Sigmoid colon (tissue), 4 donors: ENCODE measurements at regions not wholly inside any gene's neighbourhood (a gene's known extent, or its start where the extent isn't known, plus 50 kb on each side); places are given as distances from the start of the nearest gene placed in this dataset.
"Not testable (repeated sequence)": the region's sequence is repeated elsewhere in the genome, so short reads cannot be mapped to it uniquely, and the experiment has no call there.

Experiments
- CTCF ChIP-seq, 4 experiments: fragments of 450-650 bp in 3 of 4; fragments of 200-600 bp in 1 of 4; IDR thresholded peaks; one replicate each; pipeline ENCODE4 v1.5.1; 2016 to 2019; ENCODE audit warnings: antibody characterized with exemption in 4 of 4, mild to moderate bottlenecking in 3 of 4, moderate library complexity in 2 of 4
- POLR2A ChIP-seq, 2 donors: fragments of 450-650 bp; IDR thresholded peaks; one replicate each; pipeline ENCODE4 v1.6.1; 2016; ENCODE audit warnings: antibody characterized with exemption in 2 of 2, mild to moderate bottlenecking in 2 of 2, moderate library complexity in 2 of 2
- POLR2AphosphoS5 ChIP-seq, 4 donors: sonication (generic); formaldehyde crosslinking; IDR thresholded peaks; one replicate each; pipeline ENCODE4 v1.6.1; 2017; ENCODE audit warnings: antibody characterized with exemption in 4 of 4

GRCh38 chr12:34226044-34226443, 203.7 kb downstream of the ALG10 start:
- TF ChIP-seq POLR2A, CTCF, POLR2AphosphoS5 (IDR thresholded peaks at IDR 0.05): not testable (repeated sequence)
